OCI-LY3 (cell line): ENCODE measurements at regions not wholly inside any gene's neighbourhood (a gene's known extent, or its start where the extent isn't known, plus 50 kb on each side); places are given as distances from the start of the nearest gene placed in this dataset.

Source experiments
- EZH2phosphoT487 ChIP-seq: fragments of 200-600 bp; shearing (Covaris generic); IDR thresholded peaks from 2 replicates; pipeline ENCODE4 v1.6.1; 2018; ENCODE audit warnings: antibody characterized with exemption, mixed run types, low read depth
- TF ChIP-seq, protein P1 (sequence below): fragments of 200-600, 300-600 bp; sonication (generic); IDR thresholded peaks from 2 replicates; pipeline ENCODE4 v1.5.1; 2014; ENCODE audit warnings: antibody characterized with exemption, low read length, low read depth

DNA sequence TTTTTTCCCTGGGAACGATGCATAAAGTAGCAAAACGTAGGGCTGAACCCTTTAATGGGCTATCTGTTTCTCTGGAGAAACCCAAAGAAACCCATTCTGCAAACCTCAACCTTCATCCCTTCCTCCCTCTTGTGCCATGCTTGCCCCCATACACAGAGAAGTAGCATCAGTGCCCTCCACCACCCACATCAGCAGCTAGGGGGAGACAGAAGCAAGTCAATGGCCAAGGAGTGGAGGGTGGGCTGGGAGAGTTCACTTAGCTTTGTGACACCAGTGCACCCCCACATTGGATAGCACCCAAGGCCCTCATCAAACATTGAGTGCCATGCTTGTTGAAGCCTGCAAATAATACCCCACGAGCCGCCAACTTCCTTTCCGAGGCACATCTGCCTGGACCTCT lies 282.4 kb downstream of the ABCC12 start:
- TF ChIP-seq, protein P1, sequence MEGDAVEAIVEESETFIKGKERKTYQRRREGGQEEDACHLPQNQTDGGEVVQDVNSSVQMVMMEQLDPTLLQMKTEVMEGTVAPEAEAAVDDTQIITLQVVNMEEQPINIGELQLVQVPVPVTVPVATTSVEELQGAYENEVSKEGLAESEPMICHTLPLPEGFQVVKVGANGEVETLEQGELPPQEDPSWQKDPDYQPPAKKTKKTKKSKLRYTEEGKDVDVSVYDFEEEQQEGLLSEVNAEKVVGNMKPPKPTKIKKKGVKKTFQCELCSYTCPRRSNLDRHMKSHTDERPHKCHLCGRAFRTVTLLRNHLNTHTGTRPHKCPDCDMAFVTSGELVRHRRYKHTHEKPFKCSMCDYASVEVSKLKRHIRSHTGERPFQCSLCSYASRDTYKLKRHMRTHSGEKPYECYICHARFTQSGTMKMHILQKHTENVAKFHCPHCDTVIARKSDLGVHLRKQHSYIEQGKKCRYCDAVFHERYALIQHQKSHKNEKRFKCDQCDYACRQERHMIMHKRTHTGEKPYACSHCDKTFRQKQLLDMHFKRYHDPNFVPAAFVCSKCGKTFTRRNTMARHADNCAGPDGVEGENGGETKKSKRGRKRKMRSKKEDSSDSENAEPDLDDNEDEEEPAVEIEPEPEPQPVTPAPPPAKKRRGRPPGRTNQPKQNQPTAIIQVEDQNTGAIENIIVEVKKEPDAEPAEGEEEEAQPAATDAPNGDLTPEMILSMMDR, result peak; percentile 50
- TF ChIP-seq EZH2phosphoT487, result no peak
